Hepatocyte (in vitro differentiated cells): ENCODE measurements at regions not wholly inside any gene's neighbourhood (a gene's known extent, or its start where the extent isn't known, plus 50 kb on each side); places are given as distances from the start of the nearest gene placed in this dataset.

ENCODE experiments used
- DNase-seq: peaks from one replicate; pipeline ENCODE4 v3.0.0-alpha.2; 2016; ENCODE audit warnings: low spot score
- H2AFZ ChIP-seq: fragments of 200-600 bp; sonication (generic); 2 replicates; pipeline ENCODE4 v1.6.0; 2016; ENCODE audit warnings: antibody characterized with exemption, mild to moderate bottlenecking
- H3K27ac ChIP-seq: fragments of 200-600 bp; sonication (generic); 2 replicates; pipeline ENCODE4 v1.5.1; 2016; ENCODE audit warnings: mild to moderate bottlenecking
- H3K27me3 ChIP-seq: fragments of 200-600 bp; sonication (generic); 2 replicates; pipeline ENCODE4 v1.6.1; 2016
- H3K36me3 ChIP-seq: fragments of 200-600 bp; sonication (generic); replicated peaks from 2 replicates; pipeline ENCODE4 v1.5.1; 2016; ENCODE audit warnings: low read depth; ENCODE audit not compliant: insufficient read depth
- H3K4me1 ChIP-seq: fragments of 200-600 bp; sonication (generic); 2 replicates; pipeline ENCODE4 v1.5.1; 2016; ENCODE audit warnings: mild to moderate bottlenecking, moderate library complexity; ENCODE audit not compliant: insufficient read depth
- H3K4me2 ChIP-seq: fragments of 200-600 bp; sonication (generic); 2 replicates; pipeline ENCODE4 v1.6.0; 2016
- H3K4me3 ChIP-seq: fragments of 200-600 bp; sonication (generic); 2 replicates; pipeline ENCODE4 v1.5.1; 2016; ENCODE audit warnings: mild to moderate bottlenecking
- H3K79me2 ChIP-seq: fragments of 200-600 bp; sonication (generic); 2 replicates; pipeline ENCODE4 v1.6.0; 2017; ENCODE audit warnings: mild to moderate bottlenecking
- H3K9me2 ChIP-seq: fragments of 200-600 bp; sonication (generic); replicated peaks from 2 replicates; pipeline ENCODE4 v1.6.0; 2017; ENCODE audit warnings: mild to moderate bottlenecking; ENCODE audit not compliant: insufficient read depth
- H3K9me3 ChIP-seq: fragments of 200-600 bp; sonication (generic); 2 replicates; pipeline ENCODE4 v1.5.1; 2016; ENCODE audit warnings: low read depth, mild to moderate bottlenecking
- H4K20me1 ChIP-seq: fragments of 200-600 bp; sonication (generic); 2 replicates; pipeline ENCODE4 v1.6.0; 2016; ENCODE audit warnings: mild to moderate bottlenecking; ENCODE audit not compliant: insufficient read depth, poor library complexity, severe bottlenecking
- EZH2 ChIP-seq: fragments of 200-600 bp; sonication (generic); IDR thresholded peaks from 2 replicates; pipeline ENCODE4 v1.6.1; 2016; ENCODE audit warnings: antibody characterized with exemption, mild to moderate bottlenecking, borderline replicate concordance
- EZH2phosphoT487 ChIP-seq: fragments of 200-600 bp; sonication (generic); IDR thresholded peaks from one replicate; pipeline ENCODE4 v1.6.1; 2018; ENCODE audit warnings: antibody characterized with exemption, mild to moderate bottlenecking, low read depth, moderate library complexity; ENCODE audit not compliant: unreplicated experiment, severe bottlenecking
- WGBS: methylation state at CpG from one replicate; pipeline ENCODE4 v1.1.6; 2016; ENCODE audit warnings: low lambda C conversion rate; ENCODE audit errors: missing lambda C conversion rate; 5-methylcytosine and 5-hydroxymethylcytosine counted together
- TF ChIP-seq, protein P1 (sequence below): fragments of 200-600 bp; sonication (generic); IDR thresholded peaks from 2 replicates; pipeline ENCODE4 v1.5.1; 2016; ENCODE audit warnings: antibody characterized with exemption, mild to moderate bottlenecking; ENCODE audit not compliant: poor library complexity

DNA sequence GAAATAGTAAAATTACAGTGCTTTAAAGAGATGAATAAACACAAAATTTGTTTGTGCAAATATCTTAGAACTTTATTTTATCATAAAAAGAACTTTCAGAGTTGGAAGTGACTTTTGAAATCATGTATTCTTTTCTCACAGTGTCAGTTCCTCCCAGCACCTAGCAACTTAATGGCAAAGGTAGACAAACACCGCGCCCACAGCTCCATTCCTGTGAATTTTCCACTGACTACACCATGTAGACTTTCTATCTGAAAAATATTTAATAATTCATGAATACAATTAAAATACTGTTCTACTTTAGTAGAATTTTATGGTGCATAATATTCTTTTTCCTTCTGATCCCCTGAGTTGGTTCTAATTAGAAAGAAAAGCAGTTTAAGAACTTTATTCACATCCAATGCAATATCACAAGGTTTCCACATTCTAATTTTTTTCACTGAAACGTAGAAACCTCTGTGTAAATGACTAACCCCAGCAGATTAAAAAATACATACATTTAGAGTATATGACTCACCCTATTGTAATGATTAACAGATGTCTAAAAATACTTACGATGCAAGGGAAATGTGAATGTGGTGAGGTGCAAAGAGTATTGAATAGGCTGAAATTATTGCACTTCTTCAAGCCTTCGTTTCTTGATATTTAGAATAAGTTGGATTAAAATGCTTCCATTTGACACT lies 218.2 kb upstream of the CCDC179 start:
- peak overlapping the region; percentile 58 for H3K4me2 ChIP-seq
- TF ChIP-seq EZH2 (no peak), EZH2phosphoT487 (no peak)
- TF ChIP-seq, protein P1, sequence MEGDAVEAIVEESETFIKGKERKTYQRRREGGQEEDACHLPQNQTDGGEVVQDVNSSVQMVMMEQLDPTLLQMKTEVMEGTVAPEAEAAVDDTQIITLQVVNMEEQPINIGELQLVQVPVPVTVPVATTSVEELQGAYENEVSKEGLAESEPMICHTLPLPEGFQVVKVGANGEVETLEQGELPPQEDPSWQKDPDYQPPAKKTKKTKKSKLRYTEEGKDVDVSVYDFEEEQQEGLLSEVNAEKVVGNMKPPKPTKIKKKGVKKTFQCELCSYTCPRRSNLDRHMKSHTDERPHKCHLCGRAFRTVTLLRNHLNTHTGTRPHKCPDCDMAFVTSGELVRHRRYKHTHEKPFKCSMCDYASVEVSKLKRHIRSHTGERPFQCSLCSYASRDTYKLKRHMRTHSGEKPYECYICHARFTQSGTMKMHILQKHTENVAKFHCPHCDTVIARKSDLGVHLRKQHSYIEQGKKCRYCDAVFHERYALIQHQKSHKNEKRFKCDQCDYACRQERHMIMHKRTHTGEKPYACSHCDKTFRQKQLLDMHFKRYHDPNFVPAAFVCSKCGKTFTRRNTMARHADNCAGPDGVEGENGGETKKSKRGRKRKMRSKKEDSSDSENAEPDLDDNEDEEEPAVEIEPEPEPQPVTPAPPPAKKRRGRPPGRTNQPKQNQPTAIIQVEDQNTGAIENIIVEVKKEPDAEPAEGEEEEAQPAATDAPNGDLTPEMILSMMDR = no peak
- H3K9me3 ChIP-seq = no peaks in the 10 kb centered on the region
- H3K27ac ChIP-seq = peak overlapping the region; percentile 61
- H3K36me3 ChIP-seq = no peaks in the 10 kb centered on the region
- H3K27me3 ChIP-seq = no peaks in the 10 kb centered on the region
- no peak overlapping the region for H2AFZ ChIP-seq
- 51% methylated on average over 5 of the region's 5 CpGs for WGBS
- no peaks in the 10 kb centered on the region for H3K79me2 ChIP-seq
- no peaks in the 10 kb centered on the region for H3K9me2 ChIP-seq
- H4K20me1 ChIP-seq = no peaks in the 10 kb centered on the region
- H3K4me3 ChIP-seq = no peak overlapping the region
- no peak for DNase-seq
- H3K4me1 ChIP-seq = peaks cover 20% of the 10 kb centered on the region

- Histone ChIP-seq H3K27ac (peak overlapping the region; percentile 61), H3K4me2 (peak overlapping the region; percentile 58), H3K79me2 (no peaks in the 10 kb centered on the region), H4K20me1 (no peaks in the 10 kb centered on the region), H3K36me3 (no peaks in the 10 kb centered on the region), H3K4me1 (peaks cover 20% of the 10 kb centered on the region), H3K4me3 (no peak overlapping the region), H3K9me2 (no peaks in the 10 kb centered on the region), H3K27me3 (no peaks in the 10 kb centered on the region), H2AFZ (no peak overlapping the region), H3K9me3 (no peaks in the 10 kb centered on the region)
- 23% methylated on average over 3 of the region's 3 CpGs for WGBS
- DNase-seq = no peak
- TF ChIP-seq EZH2phosphoT487 (no peak), EZH2 (no peak)
Measured at GRCh38 chr11:23079382-23079813, 219.1 kb upstream of the CCDC179 start.

DNA sequence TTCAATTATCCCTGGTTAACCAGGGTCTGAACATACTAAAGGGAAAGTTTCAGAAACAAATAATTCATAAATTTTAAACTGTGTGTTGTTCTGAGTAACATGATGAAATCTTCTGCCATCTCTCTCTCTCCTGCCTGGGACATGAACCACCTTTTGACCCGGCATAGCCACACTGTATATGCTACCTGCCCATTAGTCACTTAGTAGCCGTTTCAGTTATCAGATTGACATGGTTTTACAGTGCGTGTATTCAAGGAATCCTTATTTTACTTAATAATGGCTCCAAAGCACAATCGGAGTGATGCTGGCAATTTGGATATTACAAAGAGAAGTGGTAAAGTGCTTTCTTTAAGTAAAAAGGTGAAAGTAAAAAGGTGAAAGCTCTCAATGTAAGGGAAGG lies 227.1 kb upstream of the CCDC179 start:
- Histone ChIP-seq H3K36me3 (no peaks in the 10 kb centered on the region), H2AFZ (no peak overlapping the region), H3K4me2 (no peak overlapping the region), H3K4me3 (no peak overlapping the region), H3K4me1 (no peaks in the 10 kb centered on the region), H4K20me1 (no peaks in the 10 kb centered on the region), H3K27me3 (no peaks in the 10 kb centered on the region), H3K9me3 (no peaks in the 10 kb centered on the region), H3K27ac (no peak overlapping the region), H3K79me2 (no peaks in the 10 kb centered on the region), H3K9me2 (no peaks in the 10 kb centered on the region)
- 89% methylated on average over 4 of the region's 4 CpGs for WGBS
- no peak for DNase-seq
- TF ChIP-seq, protein P1 = no peak
- TF ChIP-seq EZH2phosphoT487 (no peak), EZH2 (no peak)

DNA sequence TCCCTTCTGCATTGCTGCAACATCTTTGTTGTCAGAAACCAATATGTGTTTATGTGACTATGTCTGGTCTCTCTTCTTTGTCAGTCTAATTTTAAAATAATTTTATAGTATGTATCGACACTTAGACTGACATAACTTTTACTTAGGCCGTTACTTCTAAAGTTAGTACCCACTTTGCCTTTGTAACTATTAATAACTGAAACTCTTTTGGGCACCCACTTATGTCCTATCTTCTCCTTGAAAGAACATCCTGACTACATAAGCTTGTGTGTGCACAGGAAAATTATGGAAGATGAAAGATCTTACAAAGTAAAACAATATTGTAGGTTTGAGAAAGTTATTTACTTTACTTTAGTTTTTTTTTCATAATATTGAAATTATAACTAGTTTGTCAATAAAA lies 230.4 kb upstream of the CCDC179 start:
- Histone ChIP-seq H3K9me2 (no peaks in the 10 kb centered on the region), H3K27ac (no peak overlapping the region), H3K4me3 (no peak overlapping the region), H3K4me2 (no peak overlapping the region), H4K20me1 (no peaks in the 10 kb centered on the region), H3K9me3 (no peaks in the 10 kb centered on the region), H3K79me2 (no peaks in the 10 kb centered on the region), H3K4me1 (no peaks in the 10 kb centered on the region), H3K36me3 (no peaks in the 10 kb centered on the region), H2AFZ (no peak overlapping the region), H3K27me3 (no peaks in the 10 kb centered on the region)
- 97% methylated on average over 2 of the region's 2 CpGs for WGBS
- DNase-seq = no peak
- TF ChIP-seq EZH2phosphoT487 = no peak
- TF ChIP-seq EZH2 = no peak
- TF ChIP-seq, protein P1 = no peak
